GM21723 (cell line): ENCODE measurements at regions not wholly inside any gene's neighbourhood (a gene's known extent, or its start where the extent isn't known, plus 50 kb on each side); places are given as distances from the start of the nearest gene placed in this dataset.

Experiments used
- ATAC-seq: cut with Tn5 transposase; IDR thresholded peaks from one replicate; pipeline ENCODE4 v1.9.1; 2021; ENCODE audit warnings: mild to moderate bottlenecking, moderate library complexity; ENCODE audit not compliant: unreplicated experiment

DNA sequence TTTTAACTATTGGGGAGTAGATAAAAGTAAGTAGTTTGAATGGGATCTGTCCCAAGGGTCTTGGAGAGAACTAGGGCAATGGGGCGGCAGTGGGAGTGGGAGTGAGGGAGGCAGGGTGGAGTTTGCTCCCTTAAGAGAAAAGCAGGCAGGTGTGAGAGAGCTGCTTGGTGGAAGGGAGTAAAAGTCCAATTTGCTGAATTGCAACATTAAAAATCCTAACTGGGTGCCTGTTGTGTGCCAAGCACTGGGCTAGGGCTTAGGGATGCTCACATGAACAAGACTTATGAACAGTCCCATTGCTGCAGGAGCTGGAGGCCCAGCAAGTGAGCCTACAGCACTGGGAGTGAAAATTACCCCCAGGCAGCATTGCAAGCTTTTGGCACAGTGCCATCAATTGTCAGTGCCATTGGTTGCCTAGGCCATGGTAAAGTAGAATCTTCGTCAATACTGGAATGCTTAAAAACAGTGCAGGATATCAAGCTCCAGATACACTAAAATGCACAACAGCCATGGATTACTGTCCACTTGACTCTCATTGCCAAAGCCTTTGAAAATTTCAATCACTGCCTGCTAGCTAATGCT is 277.7 kb upstream of the JARID2 start:
- no peak for ATAC-seq

DNA sequence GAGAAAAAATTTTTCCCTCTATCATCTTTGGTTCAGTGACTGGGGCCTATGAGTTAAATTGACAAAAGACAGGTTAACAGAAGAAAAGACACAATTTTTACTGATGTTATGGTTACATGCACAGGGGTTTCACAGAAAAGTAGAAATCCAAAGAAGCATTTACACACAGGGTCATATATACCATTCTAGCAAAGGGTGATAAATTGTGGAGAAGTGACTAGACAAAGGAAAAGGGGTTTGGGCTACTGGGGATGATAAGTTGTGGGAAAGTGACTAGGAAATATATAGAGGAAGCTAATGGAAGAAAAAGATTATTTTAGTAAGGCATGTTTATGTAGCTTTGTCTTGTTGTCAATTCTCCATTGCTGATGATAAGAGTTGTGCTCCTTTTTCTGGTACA is 276.7 kb upstream of the JARID2 start:
- no peak for ATAC-seq

DNA sequence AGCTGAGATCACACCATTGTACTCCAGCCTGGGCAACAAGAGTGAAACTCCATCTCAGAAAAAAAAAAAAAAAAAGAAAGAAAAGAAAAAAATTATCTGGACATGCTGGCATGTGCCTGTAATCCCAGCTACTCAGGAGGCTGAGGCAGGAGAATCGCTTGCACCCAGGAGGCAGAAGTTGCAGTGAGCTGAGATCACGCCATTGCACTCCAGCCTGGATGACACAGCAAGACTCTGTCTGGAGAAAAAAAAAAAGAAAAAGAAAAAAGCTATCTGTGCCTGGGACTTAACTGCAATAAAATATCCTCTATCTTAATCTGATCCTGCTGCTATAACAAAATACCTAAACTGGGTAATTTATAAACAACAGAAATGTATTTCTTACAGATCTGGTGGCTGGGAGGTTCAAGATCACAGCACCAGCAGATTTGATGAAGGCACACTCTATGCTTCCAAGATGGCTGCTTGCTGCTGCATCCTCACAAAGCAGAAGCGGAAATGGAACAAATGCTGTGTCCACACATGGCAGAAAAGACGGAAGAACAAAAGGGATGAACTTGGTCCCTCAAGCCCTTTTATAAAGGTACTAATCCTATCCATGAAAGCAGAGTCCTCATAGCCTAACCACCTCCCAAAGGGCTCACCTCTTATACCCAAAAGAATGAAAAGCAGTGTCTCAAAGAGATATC is 273.3 kb upstream of the JARID2 start:
- no peak for ATAC-seq

GRCh38 chr6:14974372-14974771 is 271.5 kb upstream of the JARID2 start:
- no peak for ATAC-seq

- ATAC-seq = no peak
Observed at GRCh38 chr6:14974792-14975470, 270.9 kb upstream of the JARID2 start.

DNA sequence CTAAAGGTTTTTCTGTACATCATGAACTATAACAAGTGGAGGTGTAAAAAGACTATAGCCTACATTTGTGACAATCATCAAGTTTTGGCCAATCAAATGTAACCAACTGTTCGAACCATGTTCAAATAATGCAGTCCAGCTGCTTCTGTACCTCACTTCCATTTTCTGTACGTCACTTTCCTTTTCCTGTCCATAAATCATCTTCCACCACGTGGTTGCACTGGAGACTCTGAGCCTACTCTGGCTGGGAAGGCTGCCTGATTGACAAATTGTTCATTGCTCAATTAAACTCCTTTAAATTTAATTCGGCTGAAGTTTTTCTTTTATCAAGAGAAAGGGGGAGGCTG is 270.4 kb upstream of the JARID2 start:
- no peak for ATAC-seq

DNA sequence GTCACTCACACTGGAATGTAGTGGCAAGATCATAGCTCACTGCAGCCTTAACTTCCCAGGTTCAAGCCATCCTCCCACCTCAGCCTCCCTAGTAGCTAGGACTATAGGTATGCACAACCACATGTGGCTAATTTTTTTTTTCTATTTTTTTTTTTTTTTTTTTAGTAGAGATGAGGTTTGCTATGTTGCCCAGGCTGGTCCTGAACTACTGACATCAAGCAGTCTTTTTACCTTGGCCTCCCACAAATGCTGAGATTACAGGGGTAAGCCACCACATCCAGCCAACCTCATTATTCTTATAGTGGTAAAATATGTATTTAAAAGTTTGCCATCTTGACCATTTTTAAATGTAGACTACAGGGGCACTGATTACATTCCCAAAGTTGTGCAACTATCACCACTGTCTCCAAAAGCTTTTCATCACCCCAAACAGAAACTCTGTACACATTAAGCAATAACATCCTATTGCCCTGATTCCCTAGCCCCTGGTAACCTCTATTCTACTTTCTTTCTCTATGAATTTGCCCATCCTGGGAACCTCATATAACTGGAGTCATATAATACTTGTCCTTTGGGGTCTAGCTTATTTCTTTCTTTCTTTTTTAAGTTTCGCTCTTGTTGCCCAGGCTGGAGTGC is 268.0 kb upstream of the JARID2 start:
- ATAC-seq = no peak

- no peak for ATAC-seq
Observed at GRCh38 chr6:14981960-14982359, 263.9 kb upstream of the JARID2 start.

DNA sequence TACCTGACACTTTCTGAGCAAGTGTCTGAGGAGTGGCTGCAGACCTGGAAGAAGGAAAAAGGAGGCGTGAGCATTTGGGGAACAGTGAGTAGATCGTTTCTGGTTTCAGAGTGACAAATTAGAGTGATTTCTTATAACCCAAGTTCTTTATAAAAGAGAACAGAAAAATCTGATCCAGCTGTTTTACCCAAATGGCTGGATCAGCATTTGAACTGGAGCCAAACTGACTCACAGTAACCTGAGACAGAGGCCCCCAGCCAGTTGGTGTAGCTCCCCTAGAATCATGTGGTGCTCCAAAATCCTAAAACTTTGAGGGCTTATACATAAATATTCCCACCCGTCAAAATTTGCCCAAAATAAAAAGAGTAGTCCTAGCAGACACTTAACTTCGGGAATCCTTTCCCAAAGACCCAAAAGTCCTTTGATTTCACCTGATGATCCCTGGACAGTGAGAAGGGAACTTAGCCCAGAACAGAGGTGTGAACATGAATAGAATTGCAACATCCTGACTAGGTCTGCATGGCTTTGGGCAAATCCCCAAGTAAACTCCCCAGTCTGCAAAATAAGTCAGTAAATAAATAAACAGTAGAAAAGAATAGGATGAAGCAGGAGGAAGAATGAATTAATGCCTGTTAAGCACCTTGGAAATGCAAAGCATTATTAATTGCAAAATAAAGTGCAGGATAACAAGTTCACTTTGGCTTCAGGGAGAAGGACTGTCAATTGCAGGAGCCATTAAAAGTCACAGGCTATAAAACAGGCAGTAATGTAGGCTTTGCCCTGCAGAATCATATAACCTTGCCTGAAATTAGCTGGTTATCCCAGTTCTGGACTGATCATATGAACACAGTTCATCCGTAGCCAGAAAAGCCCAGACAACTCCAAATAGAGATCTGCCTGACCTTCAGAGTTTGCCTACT is 262.0 kb upstream of the JARID2 start:
- no peak for ATAC-seq

DNA sequence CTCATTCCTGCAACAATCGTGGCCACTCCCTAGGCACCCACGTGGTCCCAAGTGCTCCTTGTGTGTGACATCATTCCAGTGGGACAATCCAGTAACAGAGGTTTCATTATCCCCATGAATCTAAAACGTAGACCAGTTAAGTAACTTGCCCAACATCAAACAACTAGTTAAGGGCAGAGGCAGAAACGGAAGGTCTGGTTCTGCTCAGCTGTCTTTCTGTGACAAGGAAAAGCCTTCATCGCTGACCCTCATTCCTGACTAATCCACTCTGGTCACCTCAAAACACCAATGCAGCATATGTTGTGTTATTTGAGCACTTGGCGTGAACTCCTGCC is 261.4 kb upstream of the JARID2 start:
- ATAC-seq = no peak

- no peak for ATAC-seq
Observed at GRCh38 chr6:14985366-14985765, 260.5 kb upstream of the JARID2 start.

DNA sequence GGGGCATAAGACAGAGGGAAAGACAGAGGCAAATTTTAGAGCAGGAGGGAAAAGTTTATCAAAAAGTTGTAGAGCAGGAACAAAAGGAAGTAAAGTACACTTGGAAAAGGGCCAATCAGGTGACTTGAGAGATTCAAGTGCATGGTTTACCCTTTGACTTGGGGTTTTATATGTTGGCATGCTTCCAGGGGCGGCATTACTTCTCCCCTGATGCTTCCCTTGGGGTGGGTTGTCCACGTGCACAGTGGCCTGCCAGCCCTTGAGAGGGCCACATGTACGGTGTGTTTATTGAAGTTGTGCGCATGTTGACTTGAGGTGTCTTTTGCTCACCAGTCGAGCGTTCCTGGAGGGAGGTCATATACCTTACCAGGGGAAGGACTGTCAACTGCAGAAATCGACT is 259.5 kb upstream of the JARID2 start:
- no peak for ATAC-seq

DNA sequence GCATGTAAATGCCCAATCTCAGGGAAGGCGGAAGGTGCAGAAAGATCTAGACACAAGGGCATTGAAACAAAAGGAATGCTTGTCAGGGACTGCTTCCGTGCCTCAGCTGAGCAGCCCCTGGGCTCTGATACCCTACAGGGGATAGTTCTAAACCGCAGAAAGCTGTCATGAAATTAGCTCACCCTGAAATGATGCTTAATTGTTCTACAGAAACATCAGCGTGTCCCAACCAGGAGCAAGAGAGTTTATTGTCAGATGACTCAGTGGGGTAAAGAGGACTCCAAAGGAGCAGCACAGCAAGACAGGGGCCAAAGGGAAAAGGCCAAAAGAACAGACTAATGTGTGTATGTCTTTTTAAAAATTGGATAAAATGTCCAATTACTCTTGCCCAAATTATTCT is 258.4 kb upstream of the JARID2 start:
- no peak for ATAC-seq

DNA sequence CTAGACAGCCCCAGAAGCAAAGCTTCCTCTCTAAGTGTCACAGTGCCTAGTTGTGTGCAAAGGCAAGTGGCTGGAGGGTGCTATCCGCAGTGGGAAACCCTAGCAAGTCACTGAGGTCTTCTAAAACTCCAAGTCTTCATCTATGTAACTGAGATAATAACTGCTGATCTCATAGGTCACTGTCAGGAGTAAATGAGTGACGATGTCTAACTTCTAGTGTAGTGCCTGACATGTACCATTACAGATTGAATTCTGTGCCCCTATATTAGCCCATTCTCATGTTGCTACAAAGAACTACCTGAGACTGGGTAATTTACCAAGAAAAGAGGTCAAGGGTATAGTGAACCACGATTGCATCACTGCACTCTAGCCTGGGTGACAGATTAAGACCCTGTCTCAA is 253.5 kb upstream of the JARID2 start:
- ATAC-seq = no peak

DNA sequence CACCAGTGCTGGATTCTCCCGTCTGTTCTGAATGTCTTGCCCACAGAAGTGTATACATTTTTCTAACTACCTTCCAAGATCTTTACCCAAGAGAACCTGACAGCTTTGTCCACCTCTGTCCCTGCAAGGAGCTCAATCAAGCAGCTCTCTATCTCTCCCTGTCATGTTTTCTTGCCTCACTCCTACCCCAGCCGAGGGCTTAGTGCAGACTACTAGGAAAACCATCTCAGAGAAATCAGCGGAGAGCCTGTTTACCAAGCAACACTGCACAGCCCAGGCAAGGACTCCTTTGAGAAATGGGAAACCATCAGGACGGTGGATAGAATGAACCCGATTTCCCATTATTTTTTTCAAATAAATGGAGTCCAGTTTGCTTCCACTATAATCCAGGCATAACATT is 250.7 kb upstream of the JARID2 start:
- ATAC-seq = no peak

DNA sequence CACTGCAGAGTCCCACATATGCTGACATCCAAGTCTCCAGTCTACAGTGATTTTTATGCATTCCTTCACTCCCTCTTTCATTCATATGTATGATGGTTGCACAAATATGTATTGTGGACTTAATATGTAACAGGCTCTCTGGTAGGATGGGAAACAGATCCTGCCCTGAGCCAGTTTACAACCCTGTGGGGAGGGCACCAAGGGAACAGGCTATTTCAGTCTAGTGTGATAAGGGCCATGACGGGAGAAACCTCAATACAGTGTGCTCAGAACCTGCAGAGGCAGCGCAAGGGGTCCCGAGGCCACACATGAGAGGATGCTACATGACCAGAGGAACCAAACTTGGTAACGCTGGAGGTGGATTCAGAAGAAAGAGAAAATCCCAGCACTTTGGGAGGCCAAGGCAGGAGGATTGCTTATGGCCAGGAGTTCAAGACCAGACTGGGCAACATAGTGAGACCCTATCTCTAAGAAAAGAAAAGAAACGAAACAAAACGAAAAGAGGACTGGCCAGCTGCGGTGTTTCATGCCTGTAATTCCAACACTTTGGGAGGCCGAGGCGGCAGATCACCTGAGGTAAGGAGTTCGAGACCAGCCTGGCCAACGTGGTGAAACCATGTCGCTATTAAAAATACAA is 249.8 kb upstream of the JARID2 start:
- ATAC-seq = no peak

GRCh38 chr6:14996892-14997291 is 249.0 kb upstream of the JARID2 start:
- ATAC-seq = no peak

GRCh38 chr6:14997507-14997906 is 248.4 kb upstream of the JARID2 start:
- ATAC-seq = no peak

DNA sequence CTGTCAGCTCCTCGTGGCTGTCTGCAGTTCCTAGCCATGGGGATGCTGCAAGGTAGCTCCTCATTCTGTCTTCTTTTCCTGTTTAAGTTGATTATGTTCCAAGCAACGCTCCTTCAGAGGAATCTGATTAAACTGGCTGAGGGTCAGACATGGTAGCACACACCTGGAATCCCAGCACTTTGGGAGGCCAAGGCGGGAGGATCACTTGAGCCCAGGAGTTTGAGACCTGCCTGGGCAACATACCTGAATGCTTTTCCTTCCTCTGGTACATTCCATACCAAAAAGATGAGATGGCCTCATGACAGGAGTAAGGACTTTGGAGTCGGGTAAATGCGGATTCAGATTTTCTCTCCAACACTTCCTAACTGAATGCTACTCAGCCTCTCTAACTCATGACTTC is 246.8 kb upstream of the JARID2 start:
- ATAC-seq = no peak

- ATAC-seq = no peak
Observed at GRCh38 chr6:15001326-15001910, 244.5 kb upstream of the JARID2 start.
